H9 (cell line): ENCODE measurements at regions not wholly inside any gene's neighbourhood (a gene's known extent, or its start where the extent isn't known, plus 50 kb on each side); places are given as distances from the start of the nearest gene placed in this dataset.

Source experiments
- DNase-seq: peaks from one replicate; pipeline ENCODE4 v3.0.0-alpha.2; 2017
- H2AFZ ChIP-seq: one replicate; pipeline ENCODE4 v1.6.1; 2013; ENCODE audit warnings: mild to moderate bottlenecking, low read length, control low read depth, moderate library complexity
- H2AK5ac ChIP-seq: 2 replicates; pipeline ENCODE4 v1.6.1; 2013; ENCODE audit warnings: low read length, control low read depth, mixed read lengths; ENCODE audit not compliant: insufficient read length
- H2BK120ac ChIP-seq: one replicate; pipeline ENCODE4 v1.6.1; 2013; ENCODE audit warnings: low read depth, mild to moderate bottlenecking, low read length, control low read depth, inconsistent platforms; ENCODE audit not compliant: poor library complexity, severe bottlenecking
- H2BK12ac ChIP-seq: 2 replicates; pipeline ENCODE4 v1.6.1; 2013; ENCODE audit warnings: low read length, control low read depth, mixed read lengths, low read depth; ENCODE audit not compliant: insufficient read length
- H2BK15ac ChIP-seq: 2 replicates; pipeline ENCODE4 v1.6.1; 2013; ENCODE audit warnings: low read depth, low read length, control low read depth
- H2BK20ac ChIP-seq: one replicate; pipeline ENCODE4 v1.6.1; 2013; ENCODE audit warnings: low read depth, mild to moderate bottlenecking, low read length, control low read depth, inconsistent platforms; ENCODE audit not compliant: poor library complexity, severe bottlenecking
- H2BK5ac ChIP-seq: 2 replicates; pipeline ENCODE4 v1.6.1; 2013; ENCODE audit warnings: low read length, control low read depth, mixed read lengths; ENCODE audit not compliant: insufficient read length
- H3K14ac ChIP-seq: 2 replicates; pipeline ENCODE4 v1.6.1; 2013; ENCODE audit warnings: low read length, control low read depth; ENCODE audit not compliant: insufficient read depth
- H3K18ac ChIP-seq: 2 replicates; pipeline ENCODE4 v1.6.1; 2013; ENCODE audit warnings: low read depth, mild to moderate bottlenecking, mixed read lengths, low read length, control low read depth; ENCODE audit not compliant: insufficient read length
- H3K23ac ChIP-seq: 2 replicates; pipeline ENCODE4 v1.6.1; 2013; ENCODE audit warnings: low read length, control low read depth, mixed read lengths, low read depth; ENCODE audit not compliant: insufficient read length
- H3K23me2 ChIP-seq: 2 replicates; pipeline ENCODE4 v1.6.1; 2013; ENCODE audit warnings: low read depth, mild to moderate bottlenecking, mixed read lengths, low read length, control low read depth; ENCODE audit not compliant: insufficient read length, poor library complexity, severe bottlenecking
- H3K27ac ChIP-seq: 2 replicates; pipeline ENCODE4 v1.5.1; 2013; ENCODE audit warnings: low read length, control low read depth, mixed read lengths, low read depth; ENCODE audit not compliant: insufficient read length
- H3K27me3 ChIP-seq: 2 replicates; pipeline ENCODE4 v1.6.1; 2013; ENCODE audit warnings: low read length, control low read depth, inconsistent platforms; ENCODE audit not compliant: insufficient read depth
- H3K4ac ChIP-seq: 2 replicates; pipeline ENCODE4 v1.6.1; 2013; ENCODE audit warnings: low read depth, mild to moderate bottlenecking, control low read depth, inconsistent platforms, low read length, moderate library complexity
- H3K4me1 ChIP-seq: 2 replicates; pipeline ENCODE4 v1.6.1; 2013; ENCODE audit warnings: low read length, control low read depth, inconsistent platforms; ENCODE audit not compliant: insufficient read depth
- H3K4me2 ChIP-seq: 2 replicates; pipeline ENCODE4 v1.6.1; 2013; ENCODE audit warnings: low read length, control low read depth, mixed read lengths; ENCODE audit not compliant: insufficient read length, insufficient read depth
- H3K56ac ChIP-seq: 2 replicates; pipeline ENCODE4 v1.6.1; 2013; ENCODE audit warnings: low read depth, mild to moderate bottlenecking, mixed read lengths, low read length, control low read depth; ENCODE audit not compliant: insufficient read length
- H3K79me1 ChIP-seq: 2 replicates; pipeline ENCODE4 v1.6.1; 2013; ENCODE audit warnings: low read depth, mild to moderate bottlenecking, moderate library complexity, low read length, control low read depth, inconsistent platforms; ENCODE audit not compliant: insufficient read depth, poor library complexity, severe bottlenecking
- H3K79me2 ChIP-seq: 2 replicates; pipeline ENCODE4 v1.6.1; 2013; ENCODE audit warnings: low read length, control low read depth, inconsistent platforms; ENCODE audit not compliant: insufficient read depth
- H3K9ac ChIP-seq: 2 replicates; pipeline ENCODE4 v1.6.1; 2013; ENCODE audit warnings: low read length, control low read depth, mixed read lengths; ENCODE audit not compliant: insufficient read length; ENCODE audit errors: extremely low read depth
- H3K9me3 ChIP-seq: one replicate; pipeline ENCODE4 v1.6.1; 2013; ENCODE audit warnings: low read depth, low read length, inconsistent platforms; ENCODE audit not compliant: control insufficient read depth
- H3T11ph ChIP-seq: one replicate; pipeline ENCODE4 v1.6.1; 2013; ENCODE audit warnings: mild to moderate bottlenecking, low read length, control low read depth, inconsistent platforms
- H4K20me1 ChIP-seq: one replicate; pipeline ENCODE4 v1.6.1; 2013; ENCODE audit not compliant: control insufficient read depth, insufficient read length, insufficient read depth
- H4K5ac ChIP-seq: 2 replicates; pipeline ENCODE4 v1.6.1; 2013; ENCODE audit warnings: low read depth, mild to moderate bottlenecking, mixed read lengths, low read length, control low read depth; ENCODE audit not compliant: insufficient read length
- H4K8ac ChIP-seq: replicated peaks from 2 replicates; pipeline ENCODE4 v1.6.1; 2013; ENCODE audit warnings: low read length, control low read depth, mixed read lengths, low read depth; ENCODE audit not compliant: insufficient read length
- H4K91ac ChIP-seq: 2 replicates; pipeline ENCODE4 v1.6.1; 2013; ENCODE audit warnings: low read depth, mild to moderate bottlenecking, moderate library complexity, mixed read lengths, low read length, control low read depth; ENCODE audit not compliant: insufficient read length
- H3K27ac Mint-ChIP-seq, 3 experiments: 2 replicates in 2 of 3; 3 replicates in 1 of 3; pipeline ENCODE4 v1.8.0; 2020 to 2021; ENCODE audit warnings: mixed read lengths in 3 of 3, mild to moderate bottlenecking in 1 of 3, moderate library complexity in 1 of 3
- H3K27me3 Mint-ChIP-seq: 2 replicates; pipeline ENCODE4 v1.8.0; 2021; ENCODE audit warnings: low read depth, mild to moderate bottlenecking, moderate library complexity, mixed read lengths
- H3K36me3 Mint-ChIP-seq, 3 experiments: 2 replicates in 2 of 3; 3 replicates in 1 of 3; pipeline ENCODE4 v1.8.0; 2020 to 2021; ENCODE audit warnings: low read depth in 3 of 3, mixed read lengths in 3 of 3; ENCODE audit not compliant: insufficient read depth in 1 of 3
- H3K4me1 Mint-ChIP-seq, 2 experiments: 2 replicates each; pipeline ENCODE4 v1.8.0; 2020; ENCODE audit warnings: mixed read lengths in 2 of 2
- H3K4me3 Mint-ChIP-seq, 2 experiments: 2 replicates in 1 of 2; 3 replicates in 1 of 2; pipeline ENCODE4 v1.8.0; 2020 to 2021; ENCODE audit warnings: mild to moderate bottlenecking in 2 of 2, mixed read lengths in 2 of 2, moderate library complexity in 1 of 2
- H3K9me3 Mint-ChIP-seq, 2 experiments: 2 replicates in 1 of 2; 3 replicates in 1 of 2; pipeline ENCODE4 v1.8.0; 2020; ENCODE audit warnings: mild to moderate bottlenecking in 2 of 2, mixed read lengths in 2 of 2, moderate library complexity in 1 of 2
- CTCF ChIP-seq: fragments of 200-600 bp; sonication (generic); conservative IDR thresholded peaks from 3 replicates; pipeline ENCODE4 v1.8.0; 2021; ENCODE audit warnings: antibody characterized with exemption, mild to moderate bottlenecking
- WGBS: extraction: QIAGEN DNeasy Blood & Tissue Kit; methylation state at CpG from one replicate; pipeline ENCODE4 v1.1.7; 2013; ENCODE audit warnings: missing lambda C conversion rate, low lambda C conversion rate, mixed read lengths; ENCODE audit not compliant: insufficient read length; ENCODE audit errors: extremely low coverage; 5-methylcytosine and 5-hydroxymethylcytosine counted together

DNA sequence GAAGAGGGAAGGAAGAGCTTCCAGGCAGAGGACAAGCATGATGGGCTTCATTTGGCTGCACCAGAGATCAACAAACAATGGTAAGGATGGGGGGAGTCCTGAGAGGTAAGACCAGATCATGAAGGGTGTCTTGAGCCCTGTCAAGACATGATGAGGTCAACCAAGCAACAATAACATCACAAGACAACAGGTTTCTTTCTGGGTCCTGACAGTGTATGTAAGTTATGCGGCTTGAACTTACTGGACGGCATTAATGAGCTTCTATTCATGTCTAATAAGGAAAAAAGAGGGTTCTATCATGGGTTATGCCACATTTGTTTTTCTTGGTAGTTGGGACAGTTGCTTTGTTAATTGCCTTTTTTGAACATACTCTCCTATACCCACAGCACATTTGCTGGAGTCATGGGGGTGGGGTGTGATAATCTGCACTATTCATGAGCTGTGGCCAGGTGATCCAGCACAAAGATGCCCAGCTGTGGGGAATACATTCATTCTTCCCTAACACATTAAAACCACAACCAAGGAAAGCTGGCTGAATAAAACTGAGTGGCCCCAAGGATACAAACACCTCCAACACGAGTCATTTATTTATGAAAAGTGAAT, 168.8 kb upstream of the KLF14 start:
- H3K23ac ChIP-seq = no peak overlapping the region
- no peaks in the 10 kb centered on the region for H3K79me1 ChIP-seq
- no peaks in the 10 kb centered on the region for H3K9me3 ChIP-seq
- no peaks in the 10 kb centered on the region for H3K27me3 Mint-ChIP-seq
- H3T11ph ChIP-seq = no peak overlapping the region
- no peak overlapping the region for H2BK120ac ChIP-seq
- H3K27ac ChIP-seq = no peak overlapping the region
- H4K91ac ChIP-seq = no peak overlapping the region
- no peak overlapping the region for H3K14ac ChIP-seq
- no peak overlapping the region for H2BK12ac ChIP-seq
- H3K4me1 ChIP-seq = peaks cover 4% of the 10 kb centered on the region; the same call in 1 of the 2 replicates
- H3K4me2 ChIP-seq = no peak overlapping the region
- no peak overlapping the region for H4K5ac ChIP-seq
- TF ChIP-seq CTCF = no peak
- H3K23me2 ChIP-seq = no peaks in the 10 kb centered on the region
- H3K4me1 Mint-ChIP-seq = peaks cover 46 to 49% of the 10 kb centered on the region in 2 experiments
- no peaks in the 10 kb centered on the region for H4K20me1 ChIP-seq
- no peak overlapping the region for H2AFZ ChIP-seq
- H3K9ac ChIP-seq = no peak overlapping the region
- H3K56ac ChIP-seq = no peak overlapping the region
- H3K36me3 Mint-ChIP-seq = peaks cover 0 to 2% (median 0%) of the 10 kb centered on the region in 3 experiments; a peak in 1 of 7 replicates
- H3K4ac ChIP-seq = no peak overlapping the region
- H3K79me2 ChIP-seq = no peaks in the 10 kb centered on the region
- no peak overlapping the region for H4K8ac ChIP-seq
- no peak overlapping the region for H2BK15ac ChIP-seq
- H2BK5ac ChIP-seq = no peak overlapping the region
- no peaks in the 10 kb centered on the region for H3K27me3 ChIP-seq
- no CpG with 5 or more reads among the region's 3 CpGs for WGBS
- peak overlapping the region in 2 of 3 experiments; percentile 55 to 62; a peak in 3 of 7 replicates for H3K27ac Mint-ChIP-seq
- no peak overlapping the region for H2BK20ac ChIP-seq
- no peak overlapping the region for H3K18ac ChIP-seq
- H2AK5ac ChIP-seq = no peak overlapping the region
- no peak overlapping the region for H3K4me3 Mint-ChIP-seq
- H3K9me3 Mint-ChIP-seq = peaks cover 0 to 3% of the 10 kb centered on the region in 2 experiments; a peak in 1 of 5 replicates
- no peak for DNase-seq
